ENCODE measurements at regions not wholly inside any gene's neighbourhood (a gene's known extent, or its start where the extent isn't known, plus 50 kb on each side); places are given as distances from the start of the nearest gene placed in this dataset.

DNA sequence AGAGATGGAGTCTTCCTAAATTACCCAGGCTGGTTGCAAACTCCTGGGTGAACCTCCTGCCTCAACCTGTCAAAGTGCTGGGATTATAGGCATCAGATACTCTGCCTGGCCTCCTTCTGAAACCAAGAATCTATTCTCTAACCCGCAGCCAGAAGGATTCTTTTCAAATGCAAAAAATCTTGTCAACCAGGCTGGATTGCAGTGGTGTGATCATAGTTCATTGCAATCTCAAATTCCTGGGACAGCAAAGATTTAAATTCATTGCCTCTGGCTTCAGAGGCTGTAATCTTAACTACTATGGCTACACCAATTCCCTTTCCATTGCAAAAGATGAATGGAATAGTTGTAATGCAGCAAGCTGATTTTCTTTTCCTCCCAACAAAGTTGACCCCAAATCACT lies 106.3 kb upstream of the TBX3 start:
- CTCF ChIA-PET, result no interaction called here
- no peaks in the 10 kb centered on the region for H3K4me1 Mint-ChIP-seq
- intact Hi-C loops (cut with micrococcal nuclease), result no loop called here

DNA sequence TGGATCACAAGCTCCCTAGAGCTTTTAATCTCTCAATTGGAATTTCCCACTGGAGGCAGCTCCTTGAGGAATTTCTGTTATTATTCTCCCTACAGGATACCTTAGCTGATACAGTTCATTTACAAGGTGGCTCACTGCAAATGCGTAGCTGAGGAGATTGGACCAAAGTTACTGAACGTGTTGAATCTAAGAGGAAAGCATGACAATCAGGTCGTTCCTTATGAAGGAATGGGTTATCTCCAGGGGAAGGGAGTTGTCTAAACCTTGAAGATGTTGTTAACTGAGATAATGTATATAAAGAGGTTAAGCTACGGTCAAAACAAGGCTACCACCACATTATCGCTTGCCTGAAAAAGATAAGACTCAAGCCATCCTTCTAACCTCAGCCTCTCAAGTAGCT lies 105.8 kb upstream of the TBX3 start:
- Mint-ChIP-seq H3K4me1 (no peaks in the 10 kb centered on the region), H3K27me3 (no peaks in the 10 kb centered on the region), H3K4me3 (no peak overlapping the region), H3K27ac (no peak overlapping the region), H3K9me3 (no peaks in the 10 kb centered on the region), H3K36me3 (ENCODE audit: low read depth) (no peaks in the 10 kb centered on the region)
- TF ChIP-seq, protein P1, sequence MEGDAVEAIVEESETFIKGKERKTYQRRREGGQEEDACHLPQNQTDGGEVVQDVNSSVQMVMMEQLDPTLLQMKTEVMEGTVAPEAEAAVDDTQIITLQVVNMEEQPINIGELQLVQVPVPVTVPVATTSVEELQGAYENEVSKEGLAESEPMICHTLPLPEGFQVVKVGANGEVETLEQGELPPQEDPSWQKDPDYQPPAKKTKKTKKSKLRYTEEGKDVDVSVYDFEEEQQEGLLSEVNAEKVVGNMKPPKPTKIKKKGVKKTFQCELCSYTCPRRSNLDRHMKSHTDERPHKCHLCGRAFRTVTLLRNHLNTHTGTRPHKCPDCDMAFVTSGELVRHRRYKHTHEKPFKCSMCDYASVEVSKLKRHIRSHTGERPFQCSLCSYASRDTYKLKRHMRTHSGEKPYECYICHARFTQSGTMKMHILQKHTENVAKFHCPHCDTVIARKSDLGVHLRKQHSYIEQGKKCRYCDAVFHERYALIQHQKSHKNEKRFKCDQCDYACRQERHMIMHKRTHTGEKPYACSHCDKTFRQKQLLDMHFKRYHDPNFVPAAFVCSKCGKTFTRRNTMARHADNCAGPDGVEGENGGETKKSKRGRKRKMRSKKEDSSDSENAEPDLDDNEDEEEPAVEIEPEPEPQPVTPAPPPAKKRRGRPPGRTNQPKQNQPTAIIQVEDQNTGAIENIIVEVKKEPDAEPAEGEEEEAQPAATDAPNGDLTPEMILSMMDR (IDR thresholded peaks at IDR 0.05), result no peak
- CTCF ChIA-PET, result no interaction called here
- DNase-seq (no peak), ATAC-seq (ENCODE audit: low read depth) (no peak)
- intact Hi-C loops (cut with micrococcal nuclease), result no loop called here
- POLR2A ChIA-PET, result no interaction called here

More for the DNA sequence above, 106.3 kb upstream of the TBX3 start:
- H3K36me3 Mint-ChIP-seq (ENCODE audit: low read depth), result no peaks in the 10 kb centered on the region
- no peak for ATAC-seq (ENCODE audit: low read depth)
- H3K4me3 Mint-ChIP-seq, result no peak overlapping the region
- no peaks in the 10 kb centered on the region for H3K27me3 Mint-ChIP-seq
- DNase-seq, result no peak
- POLR2A ChIA-PET, result no interaction called here
- H3K9me3 Mint-ChIP-seq, result no peaks in the 10 kb centered on the region
- TF ChIP-seq, protein P1 (IDR thresholded peaks at IDR 0.05), result no peak
- no peak overlapping the region for H3K27ac Mint-ChIP-seq

DNA sequence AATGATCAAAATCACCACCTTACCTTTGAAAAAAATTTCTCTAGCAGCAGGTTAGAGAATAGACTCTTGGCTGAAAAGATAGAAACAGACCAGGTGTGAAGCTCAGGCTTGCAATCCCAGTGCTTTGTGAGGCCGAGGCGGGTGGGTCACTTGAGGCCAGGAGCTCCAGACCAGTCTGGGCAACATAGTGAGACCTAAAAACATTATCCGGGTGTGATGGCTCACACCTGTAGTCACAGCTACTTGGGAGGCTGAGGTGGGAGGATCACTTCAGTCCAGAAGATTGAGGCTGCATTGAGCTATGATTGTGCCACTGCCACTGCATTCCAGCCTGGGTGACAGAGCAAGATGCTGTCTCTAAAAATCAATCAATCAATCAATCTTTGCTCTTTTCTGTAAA lies 105.3 kb upstream of the TBX3 start:
- intact Hi-C loops (cut with micrococcal nuclease), result no loop called here

DNA sequence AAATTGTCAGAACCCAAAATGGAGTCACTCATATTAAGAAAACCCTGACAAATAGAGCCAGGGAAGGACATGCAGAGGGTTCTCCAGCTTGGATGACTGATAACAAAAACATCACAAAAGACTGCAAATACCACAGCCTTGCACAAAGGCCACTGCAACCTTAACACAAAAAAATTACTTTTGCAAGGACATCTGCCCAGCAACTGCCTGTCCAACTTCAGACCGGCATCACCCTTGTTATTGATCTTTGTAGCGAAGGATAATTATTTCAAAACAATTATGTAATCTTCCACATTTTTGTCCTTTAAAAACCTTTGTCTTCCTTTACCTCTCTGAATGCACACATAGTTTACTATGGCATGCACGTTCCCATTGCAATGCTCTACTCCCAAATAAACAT lies 100.6 kb upstream of the TBX3 start:
- Mint-ChIP-seq H3K36me3 (ENCODE audit: low read depth) (no peaks in the 10 kb centered on the region), H3K4me1 (no peaks in the 10 kb centered on the region), H3K27me3 (no peaks in the 10 kb centered on the region), H3K27ac (no peak overlapping the region), H3K9me3 (no peaks in the 10 kb centered on the region), H3K4me3 (no peak overlapping the region)
- ChIA-PET CTCF (no interaction called here), POLR2A (no interaction called here)
- DNase-seq, result no peak
- ATAC-seq (ENCODE audit: low read depth), result no peak
- TF ChIP-seq, protein P1 (IDR thresholded peaks at IDR 0.05), result no peak
- intact Hi-C loops (cut with micrococcal nuclease), result no loop called here

More for the DNA sequence above, 105.3 kb upstream of the TBX3 start:
- ATAC-seq (ENCODE audit: low read depth), result no peak
- Mint-ChIP-seq H3K27me3 (no peaks in the 10 kb centered on the region), H3K4me3 (no peak overlapping the region), H3K4me1 (no peaks in the 10 kb centered on the region), H3K27ac (no peak overlapping the region), H3K36me3 (ENCODE audit: low read depth) (no peaks in the 10 kb centered on the region), H3K9me3 (no peaks in the 10 kb centered on the region)
- TF ChIP-seq, protein P1 (IDR thresholded peaks at IDR 0.05), result no peak
- POLR2A ChIA-PET, result no interaction called here
- DNase-seq, result no peak
- CTCF ChIA-PET, result no interaction called here

DNA sequence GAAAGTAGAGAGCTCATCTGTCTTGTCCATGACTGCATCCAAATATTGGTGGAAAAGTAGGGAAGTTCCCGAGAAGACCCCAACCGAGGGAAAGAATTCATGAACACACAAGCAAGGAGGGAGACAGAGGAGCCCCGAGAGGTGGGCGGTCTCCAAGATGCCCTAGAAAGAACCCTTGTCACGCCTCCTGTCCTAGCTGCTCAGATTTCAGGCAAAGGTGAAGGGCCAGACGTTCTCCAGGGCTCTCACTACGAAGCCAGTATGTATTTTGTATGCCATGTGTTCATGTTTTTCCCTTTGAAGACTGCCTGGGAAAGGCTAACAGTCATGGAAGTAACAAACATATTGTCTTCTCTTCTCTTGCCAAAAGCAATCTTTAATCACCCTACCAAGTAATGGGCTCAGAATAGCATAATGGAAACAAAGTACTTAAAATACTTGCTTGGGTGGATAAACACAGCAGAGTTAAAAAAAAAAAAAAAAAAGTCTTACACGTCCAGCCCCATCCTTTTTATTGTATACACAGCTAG lies 99.2 kb upstream of the TBX3 start:
- no peaks in the 10 kb centered on the region for H3K4me1 Mint-ChIP-seq
- TF ChIP-seq, protein P1 (IDR thresholded peaks at IDR 0.05), result no peak
- CTCF ChIA-PET, result no interaction called here
- no peaks in the 10 kb centered on the region for H3K27me3 Mint-ChIP-seq
- intact Hi-C loops (cut with micrococcal nuclease), result no loop called here
- H3K9me3 Mint-ChIP-seq, result no peaks in the 10 kb centered on the region
- H3K27ac Mint-ChIP-seq, result no peak overlapping the region
- POLR2A ChIA-PET, result no interaction called here
- H3K36me3 Mint-ChIP-seq (ENCODE audit: low read depth), result no peaks in the 10 kb centered on the region
- H3K4me3 Mint-ChIP-seq, result no peak overlapping the region
- no peak for DNase-seq
- no peak for ATAC-seq (ENCODE audit: low read depth)

All from activated B cell treated with CpG ODN at 0.5 μM for 24 hours (primary cell).